Activated CD4-positive, alpha-beta memory T cell treated with anti-CD3 and anti-CD28 coated beads for 36 hours (primary cell): ENCODE measurements at regions not wholly inside any gene's neighbourhood (a gene's known extent, or its start where the extent isn't known, plus 50 kb on each side); places are given as distances from the start of the nearest gene placed in this dataset.

Experiments
- CTCF ChIA-PET: fragments of 350-600 bp; sonication (Branson Sonifier 250); formaldehyde crosslinking; loops from one replicate; lab custom pipeline; 2021; ENCODE audit warnings: antibody characterized with exemption, inconsistent platforms; lab: Charles Lee
- POLR2A ChIA-PET: fragments of 350-600 bp; sonication (Branson Sonifier 250); formaldehyde crosslinking; loops from one replicate; lab custom pipeline; 2021; ENCODE audit warnings: antibody characterized with exemption; lab: Charles Lee
- DNase-seq: peaks from one replicate; pipeline ENCODE4 v3.0.0-alpha.2; 2020
- H3K27ac Mint-ChIP-seq: one replicate; pipeline ENCODE4 v1.8.0; 2021; ENCODE audit warnings: mixed read lengths
- H3K27me3 Mint-ChIP-seq: one replicate; pipeline ENCODE4 v1.8.0; 2021; ENCODE audit warnings: mixed read lengths
- H3K36me3 Mint-ChIP-seq: one replicate; pipeline ENCODE4 v1.8.0; 2021; ENCODE audit warnings: mixed read lengths
- H3K4me1 Mint-ChIP-seq: one replicate; pipeline ENCODE4 v1.8.0; 2021; ENCODE audit warnings: low read depth, mixed read lengths
- H3K4me3 Mint-ChIP-seq: one replicate; pipeline ENCODE4 v1.8.0; 2021; ENCODE audit warnings: mild to moderate bottlenecking, mixed read lengths
- H3K9me3 Mint-ChIP-seq: one replicate; pipeline ENCODE4 v1.8.0; 2021; ENCODE audit warnings: mixed read lengths
- intact Hi-C: fragments of 100-400 bp; cut with micrococcal nuclease; formaldehyde crosslinking; loops from one replicate; pipeline ENCODE4 v1.15.1; 2023

DNA sequence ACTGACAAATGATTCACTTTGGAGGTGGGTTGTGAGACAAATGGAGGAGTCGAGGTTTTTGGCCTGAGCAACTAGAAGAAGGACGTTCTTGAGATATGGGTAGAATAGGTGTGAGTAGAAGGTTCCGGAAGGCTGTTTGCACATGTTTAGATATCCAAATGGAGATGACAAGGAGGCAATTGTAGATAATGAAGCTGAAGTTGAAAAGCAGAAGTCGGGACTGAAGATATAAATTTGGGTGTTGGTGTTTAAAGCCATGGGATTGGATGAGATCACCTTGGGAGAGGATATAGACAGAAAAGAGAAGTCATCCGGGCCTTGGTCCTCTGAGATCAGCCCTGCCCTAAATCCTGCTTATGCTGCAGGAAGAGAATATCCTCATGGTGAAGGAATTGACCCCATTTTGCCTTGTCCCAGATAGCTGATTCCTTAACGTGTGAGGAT, 75.5 kb upstream of the CD44 start:
- H3K27ac Mint-ChIP-seq: no peak overlapping the region
- H3K27me3 Mint-ChIP-seq: no peaks in the 10 kb centered on the region
- ChIA-PET CTCF (interaction anchor here (0.9 kb wide), 1 partner anchor 18 kb away, joined by 3 read pairs; no protein-coding TSS in a partner anchor), POLR2A (no interaction called here)
- H3K9me3 Mint-ChIP-seq: no peaks in the 10 kb centered on the region
- H3K4me3 Mint-ChIP-seq: no peak overlapping the region
- H3K4me1 Mint-ChIP-seq: peaks cover 36% of the 10 kb centered on the region
- peaks cover 2% of the 10 kb centered on the region for H3K36me3 Mint-ChIP-seq
- no peak for DNase-seq
- intact Hi-C loops: no loop called here

DNA sequence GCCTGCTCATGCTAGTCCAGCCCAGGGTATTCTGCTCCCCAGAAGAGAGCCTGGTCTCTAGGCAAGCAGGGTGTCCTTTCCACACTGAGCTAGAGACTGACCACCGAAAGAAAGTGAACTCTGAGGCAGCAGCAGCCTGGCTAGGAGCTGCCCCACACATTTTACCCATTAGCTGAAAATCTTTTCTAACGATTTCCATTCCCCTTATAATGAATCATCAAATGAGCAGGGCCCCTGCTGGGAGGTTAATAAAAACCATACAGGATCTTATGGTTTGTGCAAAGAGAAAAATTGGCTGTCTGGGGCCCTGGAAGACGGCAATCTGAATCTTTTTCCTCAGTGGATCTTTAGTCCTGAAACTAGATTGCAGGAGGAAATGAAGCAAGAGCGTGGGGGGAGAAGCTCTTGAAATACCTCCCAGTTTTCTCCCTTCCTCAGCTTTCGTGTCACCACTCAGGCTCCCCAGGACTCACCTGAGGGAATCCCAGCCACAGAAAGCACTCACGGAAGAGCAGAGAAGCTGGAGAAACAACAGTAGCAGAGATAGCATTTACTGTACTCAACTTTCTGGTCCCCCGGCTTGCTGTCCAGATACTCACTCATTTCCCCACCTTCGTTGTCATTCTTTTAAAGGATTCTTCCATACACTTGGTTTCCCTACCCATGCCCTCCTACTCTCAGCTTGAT, 74.7 kb upstream of the CD44 start:
- H3K4me3 Mint-ChIP-seq: no peak overlapping the region
- H3K36me3 Mint-ChIP-seq: peaks cover 4% of the 10 kb centered on the region
- peaks cover under 1% of the 10 kb centered on the region for H3K9me3 Mint-ChIP-seq
- no peak overlapping the region for H3K27ac Mint-ChIP-seq
- no peaks in the 10 kb centered on the region for H3K27me3 Mint-ChIP-seq
- POLR2A ChIA-PET: no interaction called here
- intact Hi-C loops: no loop called here
- CTCF ChIA-PET: interaction anchor here (0.9 to 1.1 kb wide), 2 partner anchors 19 to 64 kb away, joined by 3 to 4 read pairs; no protein-coding TSS in a partner anchor
- peaks cover 34% of the 10 kb centered on the region for H3K4me1 Mint-ChIP-seq
- DNase-seq: no peak

DNA sequence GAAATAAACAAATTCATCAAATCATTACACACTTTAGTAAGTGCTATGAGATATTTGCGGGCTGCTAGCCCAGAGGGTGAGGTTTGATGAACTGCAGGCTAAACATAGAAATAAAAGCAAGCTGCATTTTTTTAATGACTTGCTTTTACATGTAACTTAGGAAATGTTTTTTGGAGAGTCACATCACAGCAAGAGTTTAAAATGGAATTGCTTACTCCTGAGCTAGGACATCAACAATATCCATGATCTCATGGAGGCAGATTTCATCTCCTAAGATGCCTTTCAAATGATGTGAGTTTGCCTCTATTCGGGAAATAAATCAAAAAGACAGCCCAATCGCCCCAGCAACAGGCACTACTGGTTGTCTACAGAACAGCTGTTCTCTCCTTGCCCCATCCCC, 73.4 kb upstream of the CD44 start:
- Mint-ChIP-seq H3K27ac (no peak overlapping the region), H3K4me1 (peaks cover 33% of the 10 kb centered on the region), H3K27me3 (no peaks in the 10 kb centered on the region), H3K9me3 (peaks cover 13% of the 10 kb centered on the region), H3K4me3 (no peak overlapping the region), H3K36me3 (peaks cover 17% of the 10 kb centered on the region)
- ChIA-PET POLR2A (interaction anchor here (3.0 kb wide), 1 partner anchor 10 kb away, joined by 8 read pairs; no protein-coding TSS in a partner anchor), CTCF (no interaction called here)
- DNase-seq: no peak
- intact Hi-C loops: no loop called here

DNA sequence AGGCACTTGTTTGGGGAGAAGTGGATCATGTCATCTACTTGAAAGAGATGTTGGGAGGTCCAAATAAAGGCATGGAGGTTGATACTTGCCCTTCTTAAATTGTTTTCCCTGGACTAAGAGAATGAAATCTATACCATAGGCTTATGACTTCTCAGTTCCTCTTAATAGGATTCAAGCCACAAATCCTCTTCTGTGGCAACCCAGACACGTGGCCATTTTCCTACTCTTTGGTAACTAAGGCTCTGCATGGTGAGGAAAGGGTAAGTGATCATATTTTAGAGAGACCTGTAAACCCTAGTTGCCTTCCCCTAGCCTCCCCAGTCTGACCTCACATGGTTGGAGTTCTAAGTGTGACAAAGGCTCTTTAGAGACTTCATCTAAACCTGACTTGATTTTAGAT, 72.9 kb upstream of the CD44 start:
- intact Hi-C loops: loop anchor here (2.0 kb wide), 2 partner anchors 17 to 53 kb away; no protein-coding TSS in a partner anchor
- Mint-ChIP-seq H3K36me3 (peaks cover 20% of the 10 kb centered on the region), H3K9me3 (peaks cover 17% of the 10 kb centered on the region), H3K27me3 (no peaks in the 10 kb centered on the region), H3K27ac (no peak overlapping the region), H3K4me3 (no peak overlapping the region), H3K4me1 (peaks cover 33% of the 10 kb centered on the region)
- ChIA-PET CTCF (interaction anchor here (0.6 to 1.6 kb wide), 3 partner anchors 8 to 73 kb away, joined by 3 read pairs; partner anchors contain the start of gene CD44), POLR2A (interaction anchor here (0.6 to 3.0 kb wide), 4 partner anchors 10 to 170 kb away, joined by 3 to 8 read pairs (median 4); partner anchors contain the start of gene CD44)
- DNase-seq: no peak

DNA sequence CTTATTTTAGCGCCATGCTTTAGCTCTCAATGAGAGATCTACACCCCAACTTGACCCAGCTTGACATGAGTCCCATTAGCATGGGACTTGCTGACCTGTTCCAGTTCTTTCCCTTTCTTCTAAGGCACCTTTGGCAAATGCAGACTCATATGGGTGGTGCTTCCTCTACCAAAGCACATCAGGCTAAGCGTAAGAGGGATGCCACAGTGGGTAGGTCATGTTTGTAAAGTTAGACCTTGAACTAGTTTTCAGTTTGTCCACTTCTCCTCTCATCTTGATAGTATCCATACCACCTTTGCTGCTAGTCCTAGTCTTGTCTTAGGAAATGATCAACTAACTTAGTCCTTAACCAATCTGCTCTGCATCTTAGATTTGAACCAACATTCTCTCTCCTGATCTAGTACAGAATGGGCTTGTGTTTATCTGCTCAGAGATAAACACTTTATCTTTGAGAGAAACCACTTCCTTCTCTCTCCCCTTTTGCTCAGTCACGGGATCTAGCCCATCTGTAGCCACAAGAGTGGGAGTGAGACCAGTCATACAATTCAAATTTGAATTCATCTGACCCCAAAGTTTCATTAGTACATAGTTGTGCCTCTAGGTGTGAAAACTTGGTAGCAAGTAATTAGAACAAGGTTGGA, 72.1 kb upstream of the CD44 start:
- H3K27ac Mint-ChIP-seq: peak overlapping the region; percentile 52
- H3K4me1 Mint-ChIP-seq: peaks cover 36% of the 10 kb centered on the region
- H3K27me3 Mint-ChIP-seq: no peaks in the 10 kb centered on the region
- CTCF ChIA-PET: interaction anchor here (0.6 to 1.6 kb wide), 7 partner anchors 9 to 170 kb away, joined by 3 to 4 read pairs (median 3); partner anchors contain the start of gene CD44
- peaks cover 20% of the 10 kb centered on the region for H3K36me3 Mint-ChIP-seq
- POLR2A ChIA-PET: interaction anchor here (0.7 to 3.0 kb wide), 5 partner anchors 9 to 169 kb away, joined by 3 to 8 read pairs (median 4); partner anchors contain the start of gene CD44
- no peak overlapping the region for H3K4me3 Mint-ChIP-seq
- peaks cover 17% of the 10 kb centered on the region for H3K9me3 Mint-ChIP-seq
- peak; percentile 74 for DNase-seq
- intact Hi-C loops: loop anchor here (1.0 to 2.0 kb wide), 5 partner anchors 10 to 54 kb away; no protein-coding TSS in a partner anchor

DNA sequence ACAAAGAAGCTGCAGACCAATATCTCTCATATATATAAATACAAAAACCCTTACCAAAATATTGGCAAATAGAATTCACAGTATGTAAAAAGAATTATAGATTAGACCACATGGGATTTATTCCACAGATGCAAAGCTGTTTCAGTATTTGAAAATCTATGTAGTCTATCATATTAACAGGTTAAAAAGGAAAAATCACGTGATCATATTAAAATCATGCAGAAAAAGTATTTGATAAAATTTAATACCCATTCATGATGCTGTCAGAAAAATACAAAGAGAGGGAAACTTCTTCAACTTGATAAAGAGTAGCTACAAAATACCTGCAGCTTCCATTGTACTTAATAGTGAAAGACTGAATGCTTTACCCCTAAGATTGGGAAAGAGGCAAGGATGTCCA, 67.2 kb upstream of the CD44 start:
- ChIA-PET CTCF (interaction anchor here (1.8 kb wide), 1 partner anchor 30 kb away, joined by 3 read pairs; no protein-coding TSS in a partner anchor), POLR2A (no interaction called here)
- H3K9me3 Mint-ChIP-seq: peaks cover 28% of the 10 kb centered on the region
- H3K4me3 Mint-ChIP-seq: no peak overlapping the region
- DNase-seq: no peak
- H3K4me1 Mint-ChIP-seq: peaks cover 63% of the 10 kb centered on the region
- H3K27ac Mint-ChIP-seq: no peak overlapping the region
- intact Hi-C loops: no loop called here
- peaks cover 18% of the 10 kb centered on the region for H3K36me3 Mint-ChIP-seq
- no peaks in the 10 kb centered on the region for H3K27me3 Mint-ChIP-seq

DNA sequence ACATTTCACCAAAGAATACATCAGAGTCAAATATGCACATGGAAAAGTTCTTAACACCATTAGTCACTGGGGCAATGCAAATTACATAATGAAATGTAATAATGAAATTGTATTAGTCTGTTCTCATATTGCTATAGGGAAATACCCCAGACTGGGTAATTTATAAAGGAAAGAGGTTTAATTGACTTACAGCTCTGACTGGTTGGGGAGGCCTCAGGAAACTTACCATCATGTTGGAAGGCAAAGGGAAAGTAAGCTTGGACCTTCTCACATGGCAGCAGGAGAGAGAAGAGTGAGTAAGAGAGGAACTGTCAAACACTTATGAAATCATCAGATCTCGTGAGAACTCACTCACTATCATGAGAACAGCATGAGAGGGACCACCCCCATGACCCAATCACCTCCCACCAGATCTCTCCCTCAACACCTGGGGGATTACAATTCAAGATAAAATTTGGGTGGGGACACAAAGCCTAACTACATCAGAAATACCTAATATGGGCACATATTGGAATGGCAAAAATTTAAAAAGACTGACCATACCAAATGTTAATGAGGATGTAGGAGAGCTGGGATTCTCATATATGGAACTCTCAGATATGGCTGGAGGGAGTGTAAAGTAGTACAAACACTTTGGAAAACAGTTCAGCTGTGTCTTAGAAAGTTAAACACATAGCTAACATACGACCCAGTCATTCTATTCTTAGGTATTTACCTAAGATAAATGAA, 65.1 kb upstream of the CD44 start:
- Mint-ChIP-seq H3K36me3 (peaks cover 16% of the 10 kb centered on the region), H3K27me3 (no peaks in the 10 kb centered on the region), H3K4me1 (peaks cover 68% of the 10 kb centered on the region), H3K27ac (peak overlapping the region; percentile 34), H3K4me3 (no peak overlapping the region), H3K9me3 (peaks cover 28% of the 10 kb centered on the region)
- CTCF ChIA-PET: no interaction called here
- POLR2A ChIA-PET: interaction anchor here (1.0 kb wide), 1 partner anchor 14 kb away, joined by 4 read pairs; no protein-coding TSS in a partner anchor
- peak; percentile 33 for DNase-seq
- intact Hi-C loops: no loop called here

DNA sequence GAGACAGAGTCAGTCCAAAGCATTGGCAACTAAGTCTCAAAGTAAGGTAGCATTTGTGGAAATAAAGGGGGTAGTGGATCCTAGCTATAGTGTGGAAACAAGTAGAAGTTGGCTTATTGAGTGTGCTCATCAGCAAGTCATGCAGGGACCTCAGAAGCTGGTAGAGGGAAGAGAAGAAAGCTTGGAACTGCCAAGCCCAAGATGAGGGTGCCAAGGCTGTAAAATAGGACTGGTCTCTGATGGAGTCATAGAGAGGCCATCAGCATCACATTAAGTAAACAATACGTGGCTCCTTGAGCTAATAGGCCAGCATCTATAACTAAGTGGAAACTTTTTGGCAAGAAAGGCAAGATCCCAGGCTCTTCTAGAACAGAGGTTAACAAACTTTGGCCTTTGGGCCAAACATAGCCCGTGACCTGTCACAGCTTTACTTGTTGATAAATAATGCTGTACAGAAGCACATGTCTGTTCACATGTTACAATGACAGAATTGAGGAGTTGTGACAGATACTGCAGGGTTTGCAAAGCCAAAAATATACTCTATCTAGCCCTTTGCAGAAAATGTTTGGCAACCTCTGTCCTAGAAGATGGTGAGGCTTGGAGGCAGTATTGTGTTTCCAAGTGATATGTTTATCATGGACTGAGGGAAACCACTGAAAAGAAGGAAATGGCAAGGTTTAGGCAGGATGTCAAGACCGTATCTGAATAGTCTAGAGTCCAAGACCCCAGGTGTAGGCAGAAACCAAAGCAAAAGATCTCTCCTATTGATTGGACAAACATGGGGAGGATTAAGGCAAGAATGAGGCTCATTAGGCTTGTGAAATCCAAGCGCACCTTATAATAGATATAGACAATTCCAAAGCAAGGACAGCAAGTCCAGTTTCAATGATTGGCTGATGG, 62.5 kb upstream of the CD44 start:
- no peaks in the 10 kb centered on the region for H3K36me3 Mint-ChIP-seq
- peaks cover 87% of the 10 kb centered on the region for H3K4me1 Mint-ChIP-seq
- no peak overlapping the region for H3K4me3 Mint-ChIP-seq
- intact Hi-C loops: loop anchor here (1.0 kb wide), 3 partner anchors 36 to 63 kb away; no protein-coding TSS in a partner anchor
- H3K27me3 Mint-ChIP-seq: no peaks in the 10 kb centered on the region
- ChIA-PET POLR2A (interaction anchor here (1.9 kb wide), 1 partner anchor 10 kb away, joined by 8 read pairs; no protein-coding TSS in a partner anchor), CTCF (interaction anchor here (1.0 kb wide), 1 partner anchor 94 kb away, joined by 3 read pairs; no protein-coding TSS in a partner anchor)
- no peak for DNase-seq
- H3K27ac Mint-ChIP-seq: peak overlapping the region; percentile 42
- H3K9me3 Mint-ChIP-seq: peaks cover 10% of the 10 kb centered on the region

DNA sequence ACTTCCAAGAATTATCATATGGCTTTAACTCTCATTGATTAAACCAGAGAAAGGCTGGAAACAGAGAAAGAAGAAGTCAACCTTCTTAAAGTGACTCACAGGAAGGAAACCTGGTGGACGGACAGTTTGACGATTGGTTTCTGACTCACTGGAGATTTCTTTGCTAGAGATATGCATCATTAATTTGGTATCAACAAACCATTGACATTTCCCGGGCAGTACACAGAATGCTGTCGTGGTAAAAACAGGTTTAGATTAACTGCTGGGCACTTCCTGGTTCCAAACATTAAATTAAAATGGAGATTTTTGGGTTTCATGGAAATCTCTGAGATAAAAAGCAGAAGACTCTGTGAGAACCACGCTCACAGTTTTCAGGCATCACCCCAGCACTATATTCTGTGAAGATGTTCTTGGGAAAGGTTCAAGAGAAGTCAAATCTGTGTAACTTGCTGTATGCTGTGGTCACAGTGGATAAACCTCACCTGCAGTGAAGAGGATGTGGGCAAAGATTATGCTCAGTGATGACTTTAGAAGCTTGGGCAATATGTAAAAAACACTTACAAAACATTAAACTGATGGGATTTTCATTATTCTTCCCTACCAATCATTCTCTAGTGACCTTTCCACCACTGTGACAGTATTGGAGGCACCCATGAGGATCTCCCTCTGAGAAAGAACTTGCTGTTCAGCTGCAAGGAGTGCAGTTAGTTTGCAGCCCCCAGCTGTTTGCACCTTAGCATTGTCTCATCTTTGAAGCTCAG, 61.1 kb upstream of the CD44 start:
- peaks cover 10% of the 10 kb centered on the region for H3K9me3 Mint-ChIP-seq
- peak overlapping the region; percentile 88 for H3K27ac Mint-ChIP-seq
- POLR2A ChIA-PET: interaction anchor here (0.7 to 1.5 kb wide), 6 partner anchors 11 to 101 kb away, joined by 3 to 6 read pairs (median 4); no protein-coding TSS in a partner anchor

DNA sequence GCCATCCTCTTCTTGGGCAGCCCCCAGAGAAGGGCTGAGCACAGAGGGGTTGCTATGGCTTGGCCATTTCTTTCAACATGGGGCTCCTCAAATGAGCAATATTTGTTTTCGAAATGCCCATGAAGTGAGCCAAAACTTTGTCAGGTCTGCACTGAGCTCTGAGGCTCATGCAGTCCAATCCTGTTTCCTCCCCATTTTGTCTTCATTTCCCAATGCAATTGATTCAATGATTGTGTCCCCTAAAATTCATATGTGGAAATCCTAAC, 60.6 kb upstream of the CD44 start:
- no peak for DNase-seq
- H3K4me1 Mint-ChIP-seq: peaks cover 89% of the 10 kb centered on the region
- peaks cover 10% of the 10 kb centered on the region for H3K9me3 Mint-ChIP-seq
- intact Hi-C loops: loop anchor here (1.0 kb wide), 3 partner anchors 11 to 87 kb away; no protein-coding TSS in a partner anchor
- no peaks in the 10 kb centered on the region for H3K36me3 Mint-ChIP-seq
- H3K27ac Mint-ChIP-seq: peak overlapping the region; percentile 88
- ChIA-PET POLR2A (interaction anchor here (0.7 to 1.5 kb wide), 6 partner anchors 11 to 101 kb away, joined by 3 to 6 read pairs (median 4); no protein-coding TSS in a partner anchor), CTCF (interaction anchor here (0.8 kb wide), 1 partner anchor 37 kb away, joined by 3 read pairs; no protein-coding TSS in a partner anchor)
- no peaks in the 10 kb centered on the region for H3K27me3 Mint-ChIP-seq
- H3K4me3 Mint-ChIP-seq: no peak overlapping the region

More for the DNA sequence above, 61.1 kb upstream of the CD44 start:
- CTCF ChIA-PET: interaction anchor here (0.8 kb wide), 1 partner anchor 36 kb away, joined by 3 read pairs; no protein-coding TSS in a partner anchor
- no peaks in the 10 kb centered on the region for H3K36me3 Mint-ChIP-seq
- H3K4me3 Mint-ChIP-seq: peak overlapping the region; percentile 48
- no peaks in the 10 kb centered on the region for H3K27me3 Mint-ChIP-seq
- peaks cover 88% of the 10 kb centered on the region for H3K4me1 Mint-ChIP-seq
- peak; percentile 66 for DNase-seq
- intact Hi-C loops: loop anchor here (1.0 kb wide), 6 partner anchors 11 to 87 kb away; no protein-coding TSS in a partner anchor
